H1 (cell line): ENCODE measurements at regions not wholly inside any gene's neighbourhood (a gene's known extent, or its start where the extent isn't known, plus 50 kb on each side); places are given as distances from the start of the nearest gene placed in this dataset.

Experiments used
- CTCF ChIP-seq, 3 experiments: IDR thresholded peaks; 1 replicate in 2 of 3; 2 replicates in 1 of 3; pipeline versions ENCODE4 v1.5.1 to v1.6.1; 2011; ENCODE audit warnings: low read length in 3 of 3, mild to moderate bottlenecking in 3 of 3, inconsistent platforms in 2 of 3, low read depth in 1 of 3, moderate library complexity in 1 of 3; ENCODE audit not compliant: insufficient read depth in 1 of 3; ENCODE audit errors: control extremely low read depth in 1 of 3
- EZH2 ChIP-seq: fragments of 200-600 bp; sonication (generic); IDR thresholded peaks from 2 replicates; pipeline ENCODE4 v1.7.1; 2012; ENCODE audit warnings: low read depth, mild to moderate bottlenecking, moderate library complexity, low read length, inconsistent platforms; ENCODE audit not compliant: severe bottlenecking

- no peak for TF ChIP-seq CTCF (IDR thresholded peaks at IDR 0.05; ENCODE audit: control extremely low read depth in 1 of 3, insufficient read depth in 1 of 3, low read depth in 1 of 3, low read length in 3 of 3)
- no peak for TF ChIP-seq EZH2
Observed at GRCh38 chr11:91587131-91587530, 637.5 kb upstream of the FAT3 start.
